RPMI8226 (cell line): ENCODE measurements at regions not wholly inside any gene's neighbourhood (a gene's known extent, or its start where the extent isn't known, plus 50 kb on each side); places are given as distances from the start of the nearest gene placed in this dataset.
"Not testable (repeated sequence)": the region's sequence is repeated elsewhere in the genome, so short reads cannot be mapped to it uniquely, and the experiment has no call there.

ENCODE experiments used
- DNase-seq: peaks from one replicate; pipeline ENCODE4 v3.0.0-alpha.2; 2015

DNA sequence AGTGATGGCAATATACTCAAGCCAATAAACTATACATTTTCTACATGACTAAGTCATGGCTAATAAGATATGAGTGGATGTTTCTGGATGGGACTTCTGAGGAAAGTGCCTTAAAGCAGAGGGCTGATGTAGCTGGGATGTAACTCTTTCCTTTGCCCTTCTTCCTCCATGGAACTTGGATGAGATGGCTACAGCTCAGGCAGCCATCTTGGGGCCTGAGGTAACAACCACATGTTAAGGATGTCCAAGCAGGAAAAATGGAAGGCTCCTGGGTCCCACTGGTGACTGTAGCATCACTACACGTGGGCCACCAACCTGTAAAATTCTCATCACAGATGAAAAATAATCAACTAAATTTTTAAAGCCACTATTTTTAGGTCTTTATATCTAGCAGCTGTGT lies 54.4 kb upstream of the GRIP1 start:
- no peak for DNase-seq

DNA sequence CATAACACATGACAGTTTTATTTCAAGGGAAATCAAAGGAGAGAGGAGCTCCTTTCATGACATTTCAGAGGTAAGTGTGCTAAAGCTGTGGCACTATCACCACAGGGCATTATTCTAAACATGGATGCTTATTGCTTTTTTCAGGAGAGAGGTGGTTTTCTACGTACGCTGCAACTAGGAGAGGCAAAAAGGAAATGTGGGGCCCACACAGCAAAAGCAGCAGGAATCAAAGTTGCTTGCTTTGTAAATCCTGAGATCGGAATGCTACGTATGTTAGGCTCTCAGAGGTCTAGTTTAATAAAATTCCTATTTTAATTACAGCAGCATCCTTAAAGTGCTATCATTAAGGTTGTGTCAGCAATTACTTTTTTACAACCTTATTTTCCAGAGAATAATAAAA lies 55.0 kb upstream of the GRIP1 start:
- no peak for DNase-seq

DNA sequence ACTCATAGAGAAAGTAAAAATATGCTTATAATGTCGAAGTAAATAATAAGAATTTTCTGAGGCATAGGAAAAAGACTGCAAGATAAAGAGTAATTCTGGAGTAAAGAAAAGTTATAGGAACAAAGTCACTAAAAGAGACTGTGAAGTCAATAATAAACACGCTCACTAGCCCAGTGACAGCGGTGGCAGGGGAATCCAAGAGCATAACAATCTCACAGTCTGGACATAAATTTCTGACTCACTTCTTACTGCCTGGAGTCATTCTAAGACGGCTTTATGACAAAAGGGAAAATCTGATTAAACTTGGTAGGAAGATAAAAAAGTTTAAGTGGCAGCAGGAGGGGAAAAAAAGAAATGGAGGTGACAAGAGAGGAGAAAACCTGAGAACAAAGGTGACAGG lies 56.4 kb upstream of the GRIP1 start:
- no peak for DNase-seq

DNA sequence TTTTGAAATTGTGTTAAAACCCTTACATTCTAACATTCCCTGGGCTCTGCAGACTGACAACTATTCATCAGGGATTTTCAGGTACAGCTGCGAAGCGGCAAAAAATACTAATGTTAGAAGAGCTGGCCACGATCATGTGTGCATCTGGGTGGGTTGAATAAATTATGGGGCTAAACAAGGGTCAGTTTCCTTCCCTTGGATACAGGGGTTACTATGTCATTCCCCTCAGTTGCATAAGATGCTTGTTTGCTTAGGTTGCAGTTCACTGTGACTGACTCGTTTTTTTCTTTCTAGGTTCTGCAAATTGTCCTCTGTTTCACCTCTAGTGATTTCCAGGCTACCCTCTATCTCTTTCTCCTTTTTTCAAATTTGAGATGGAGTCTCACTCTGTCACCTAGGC lies 58.1 kb upstream of the GRIP1 start:
- no peak for DNase-seq

DNA sequence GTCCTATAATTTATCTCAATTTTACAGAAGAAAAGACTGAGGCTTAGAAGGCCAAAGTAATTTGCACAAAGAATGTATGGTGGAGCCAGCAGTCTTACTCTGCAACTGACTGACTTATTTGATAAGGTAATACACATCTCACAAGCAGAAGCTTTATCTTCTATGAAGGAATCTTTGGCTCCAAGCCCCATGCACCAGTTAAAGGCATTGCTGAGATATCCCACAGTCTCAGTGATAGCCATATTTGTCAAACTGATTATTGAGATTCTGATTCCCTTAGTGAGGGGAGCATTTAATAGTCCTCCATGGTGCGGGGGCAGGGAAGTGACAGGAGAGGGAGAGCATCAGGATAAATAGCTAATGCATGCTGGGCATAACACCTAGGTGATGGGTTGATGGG lies 60.4 kb upstream of the GRIP1 start:
- DNase-seq: no peak

DNA sequence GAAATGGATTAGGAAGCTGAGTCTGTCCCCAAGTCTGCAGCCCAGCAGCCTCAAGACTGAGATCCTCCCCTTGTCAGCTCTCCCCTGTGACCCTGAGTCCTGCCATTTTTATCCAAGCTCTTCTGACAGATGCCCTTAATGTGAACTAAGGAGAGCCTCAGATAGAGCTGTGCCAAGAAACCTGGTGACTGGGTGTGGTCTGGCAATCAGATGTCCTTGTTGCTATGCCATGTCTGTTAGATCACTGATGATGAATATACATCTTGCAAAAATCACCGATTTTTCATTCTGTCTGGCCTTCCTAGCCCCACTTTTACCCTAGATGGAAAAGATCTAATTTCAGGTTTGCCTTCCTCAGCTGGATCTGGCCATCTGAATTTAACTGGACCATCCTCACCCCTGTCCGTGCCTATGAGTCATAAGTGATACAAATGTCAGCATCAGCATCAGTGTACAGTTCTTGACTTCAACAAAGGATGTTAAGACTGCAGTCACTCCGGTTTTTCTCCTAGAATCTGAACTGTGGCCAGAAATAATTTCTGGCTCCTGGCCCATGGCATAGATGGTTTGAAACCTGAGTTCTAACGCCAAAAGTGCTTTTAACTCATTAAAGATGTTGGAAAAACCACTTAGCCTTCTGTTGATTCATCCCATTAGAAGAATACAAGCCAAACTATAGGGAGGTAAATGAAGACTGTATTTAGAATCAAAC lies 61.2 kb upstream of the GRIP1 start:
- DNase-seq: peak; percentile 45

DNA sequence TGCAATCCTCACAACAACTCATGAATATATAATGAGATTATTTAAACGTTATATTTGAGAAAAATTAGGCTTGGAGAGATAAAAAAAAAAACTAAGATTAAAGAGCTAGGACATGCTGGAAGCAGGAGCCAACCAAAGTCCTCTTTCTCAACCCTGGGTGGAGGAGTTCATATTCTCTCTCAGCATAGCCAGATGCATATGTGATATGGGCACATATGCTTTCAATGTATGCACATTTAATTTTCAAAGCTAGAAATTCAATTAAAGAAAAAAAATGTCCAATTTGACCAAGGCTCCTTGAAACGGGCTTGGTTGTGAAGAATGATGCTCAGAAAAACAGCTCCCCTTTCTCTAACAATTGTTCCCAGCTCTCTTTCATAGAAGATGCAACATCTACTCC lies 61.9 kb upstream of the GRIP1 start:
- DNase-seq: no peak

DNA sequence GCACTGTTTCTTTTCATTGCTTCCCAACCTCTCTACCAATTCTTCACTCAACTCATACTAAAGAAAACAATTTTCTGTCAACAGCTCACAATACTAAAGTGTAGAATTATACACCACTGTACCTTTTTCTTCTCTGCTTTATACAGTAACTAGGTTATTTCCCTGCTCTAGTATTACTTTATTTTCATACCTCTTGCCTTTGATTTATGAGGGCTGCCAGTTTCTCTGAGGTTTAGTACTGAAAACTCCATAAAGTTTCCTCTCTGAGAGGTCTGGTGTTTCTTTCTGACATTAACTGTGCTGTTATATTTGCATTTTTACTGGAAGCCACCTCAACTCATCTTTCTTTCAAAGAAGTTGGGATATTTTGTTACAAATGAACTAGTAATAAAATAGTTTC lies 63.0 kb upstream of the GRIP1 start:
- DNase-seq: no peak

DNA sequence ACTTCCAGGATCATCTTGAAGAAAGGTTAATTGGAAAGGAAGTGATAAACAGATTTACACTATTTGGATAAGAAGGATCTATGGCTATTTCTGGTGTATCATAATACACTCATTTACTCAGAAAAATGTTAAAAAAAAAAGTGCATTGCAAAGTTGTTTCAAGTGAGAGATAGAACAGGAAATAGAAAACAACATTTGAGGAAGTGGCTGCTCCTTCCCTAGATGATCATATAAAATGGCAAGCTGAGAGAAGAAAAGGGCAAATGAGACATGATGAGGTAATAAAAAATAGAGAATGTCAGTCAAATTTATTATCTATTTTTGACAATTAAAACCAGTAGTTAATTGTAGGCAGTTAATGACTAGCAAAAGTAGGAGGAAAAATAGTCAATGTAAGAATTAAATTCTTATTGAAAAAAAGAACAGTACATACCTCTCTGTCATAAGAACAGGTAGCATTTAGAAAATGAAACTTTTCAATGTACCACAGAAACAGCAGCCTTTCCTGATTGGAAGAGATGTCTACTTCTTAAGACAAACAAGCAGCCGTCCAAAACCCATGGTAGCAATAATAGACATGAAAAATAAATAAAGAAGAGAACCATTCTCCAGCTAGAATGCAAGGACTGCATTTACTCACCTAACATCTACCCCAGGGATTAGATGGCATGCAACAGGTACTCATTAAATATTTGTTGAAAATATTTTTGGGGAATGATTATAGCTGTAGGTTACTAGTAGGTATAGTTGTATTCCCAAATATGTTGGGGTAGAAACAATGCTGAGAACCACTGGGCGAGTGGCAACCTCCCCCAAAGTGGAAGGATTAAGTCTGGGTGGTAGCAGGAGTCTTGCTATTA lies 63.9 kb upstream of the GRIP1 start:
- DNase-seq: peak; percentile 4

DNA sequence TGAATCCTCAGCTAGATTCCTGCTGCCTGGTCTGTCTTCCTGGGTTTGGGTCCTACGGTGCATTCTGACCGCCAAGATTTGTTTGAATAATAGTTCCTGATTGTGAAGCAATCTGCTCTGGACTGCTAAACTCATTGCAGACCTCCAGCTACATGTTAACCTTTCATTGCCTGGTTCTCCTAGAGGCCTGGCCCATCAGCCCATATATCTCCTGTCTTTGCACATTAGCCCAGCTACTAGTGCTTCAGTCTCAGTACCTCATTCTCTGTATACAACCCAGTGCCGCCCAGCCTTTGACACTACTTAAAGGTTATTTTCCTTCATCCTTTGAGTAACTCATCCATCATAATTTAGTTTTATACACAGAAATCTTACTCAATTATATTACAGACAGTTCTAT lies 65.6 kb upstream of the GRIP1 start:
- DNase-seq: no peak

DNA sequence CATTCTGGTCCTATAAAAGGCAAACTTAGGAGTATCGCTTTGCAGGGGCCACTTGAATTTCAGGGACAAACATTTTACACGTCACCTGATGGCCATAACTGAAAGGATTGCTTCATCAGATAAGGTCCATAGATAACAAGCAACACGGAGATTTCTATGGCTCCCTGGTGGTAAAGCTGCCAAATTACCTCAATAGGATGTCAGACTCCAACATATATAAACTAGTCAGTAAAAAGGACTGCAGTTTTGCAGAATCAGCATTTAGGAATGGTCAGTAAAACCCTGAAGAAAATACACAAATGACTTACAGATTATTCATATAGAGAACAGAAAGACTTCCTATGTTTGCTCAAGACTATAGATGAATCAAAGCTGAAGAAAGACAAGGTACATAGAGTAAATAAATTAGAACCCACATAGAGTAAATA lies 66.1 kb upstream of the GRIP1 start:
- DNase-seq: no peak

DNA sequence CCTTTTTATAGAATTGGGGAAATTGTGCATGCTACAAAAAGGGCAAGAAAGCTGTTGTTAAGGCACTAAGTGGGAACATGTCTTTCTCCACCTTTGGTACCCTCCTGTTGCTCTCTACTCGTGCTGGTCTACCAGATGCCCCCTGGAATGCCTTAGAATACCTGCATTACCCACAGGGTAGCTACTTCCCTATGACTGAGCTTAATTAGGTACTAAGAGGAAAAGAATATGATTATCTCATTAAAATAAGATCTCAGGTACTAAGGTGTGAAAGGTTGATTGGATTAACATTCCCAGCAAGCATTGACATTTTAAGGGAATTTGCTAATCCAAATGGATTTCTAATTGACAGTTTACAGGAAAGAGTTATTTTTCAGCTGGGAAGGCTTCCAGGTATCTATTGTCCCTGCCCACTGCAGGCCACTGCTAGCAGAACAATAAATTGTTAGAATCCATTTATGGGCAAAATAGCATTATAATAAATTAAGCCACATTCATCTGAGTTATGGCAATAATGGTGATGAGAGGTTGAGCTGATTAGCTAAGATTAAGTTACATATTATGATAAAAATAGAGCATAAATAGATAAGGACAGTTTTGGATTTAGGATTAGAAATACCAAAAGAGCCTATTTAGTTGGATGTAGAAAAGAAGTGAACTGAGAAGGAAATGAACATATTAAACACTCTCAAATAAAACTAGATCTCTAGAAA lies 67.8 kb upstream of the GRIP1 start:
- no peak for DNase-seq

DNA sequence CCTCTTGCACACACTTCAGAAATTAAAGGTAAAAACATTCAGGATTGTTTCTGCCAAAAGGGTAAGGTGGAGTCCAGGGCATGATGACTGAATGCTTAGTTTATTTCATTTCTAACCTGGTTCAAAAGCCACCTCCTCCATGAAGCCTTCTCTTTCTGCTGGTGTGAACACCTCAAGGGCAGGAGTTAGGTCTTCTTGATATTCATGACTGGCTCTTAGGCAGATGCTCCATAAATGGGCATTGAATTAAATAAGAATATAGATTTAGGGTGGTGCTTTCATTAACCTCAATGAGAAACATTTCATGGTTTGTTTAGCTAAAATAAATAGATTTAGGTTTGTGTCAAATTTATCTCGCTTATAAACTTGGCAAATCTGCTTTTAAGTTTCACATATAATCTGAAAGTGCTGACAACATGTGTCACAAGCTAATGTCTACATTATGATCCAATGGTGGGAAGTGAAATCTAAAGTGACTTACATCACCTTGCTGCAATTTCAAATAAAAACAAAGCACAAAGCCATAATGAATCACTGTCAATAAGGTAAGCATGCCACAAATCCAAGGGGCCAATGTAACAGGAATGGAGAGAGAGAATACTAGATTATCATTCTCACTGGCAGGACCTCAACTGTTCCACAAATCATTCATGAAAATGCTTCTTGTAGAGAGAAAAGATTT lies 72.7 kb upstream of the GRIP1 start:
- no peak for DNase-seq

DNA sequence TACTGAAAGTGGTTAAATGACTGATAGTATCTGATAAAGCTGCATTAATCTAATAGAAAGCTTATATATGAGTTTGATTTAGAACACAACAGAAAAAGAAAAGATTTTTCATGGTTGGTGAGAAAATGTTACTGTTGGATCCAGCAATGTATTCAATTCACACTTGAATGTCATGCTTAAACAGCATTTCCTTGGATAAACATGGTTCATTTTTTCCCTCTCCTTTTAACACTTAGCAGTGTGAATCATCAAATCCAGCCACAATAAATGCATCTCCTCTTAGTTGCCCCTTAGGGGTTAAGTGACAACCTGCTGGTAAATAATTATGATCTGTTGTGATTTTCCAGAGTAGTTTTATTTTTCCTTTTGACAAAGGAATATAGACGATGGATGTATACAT lies 74.9 kb upstream of the GRIP1 start:
- DNase-seq: no peak

DNA sequence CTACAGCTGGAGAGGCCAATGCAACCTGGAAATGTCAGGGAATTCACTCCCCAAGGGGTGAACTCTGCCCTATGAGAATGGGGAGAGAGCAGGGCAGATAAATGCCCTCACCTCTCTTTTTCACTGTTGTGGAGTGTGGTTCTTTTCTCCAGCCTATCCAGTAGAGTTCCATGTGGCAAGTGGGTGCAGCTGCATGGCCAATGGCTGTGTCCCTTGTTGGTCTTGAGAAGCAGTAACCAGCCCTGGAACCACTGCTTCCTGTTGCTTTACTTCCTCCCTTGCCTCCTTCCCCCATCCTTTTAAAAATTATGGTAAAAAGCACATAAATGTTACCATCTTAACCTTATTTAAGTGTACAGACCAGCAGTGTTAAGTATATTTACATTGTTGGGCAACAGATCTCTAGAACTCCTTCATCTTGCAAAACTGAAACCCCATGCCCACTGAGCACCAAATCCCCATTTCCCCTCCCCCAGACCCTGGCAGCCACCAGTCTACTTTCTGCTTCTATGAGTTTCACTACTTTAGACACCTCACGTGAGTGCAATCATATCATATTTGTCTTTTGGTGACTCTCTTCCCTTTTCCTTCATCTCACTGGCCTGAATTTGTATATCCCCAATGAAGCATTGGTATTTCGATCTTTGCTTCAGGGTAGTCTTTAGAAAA lies 77.0 kb upstream of the GRIP1 start:
- no peak for DNase-seq

DNA sequence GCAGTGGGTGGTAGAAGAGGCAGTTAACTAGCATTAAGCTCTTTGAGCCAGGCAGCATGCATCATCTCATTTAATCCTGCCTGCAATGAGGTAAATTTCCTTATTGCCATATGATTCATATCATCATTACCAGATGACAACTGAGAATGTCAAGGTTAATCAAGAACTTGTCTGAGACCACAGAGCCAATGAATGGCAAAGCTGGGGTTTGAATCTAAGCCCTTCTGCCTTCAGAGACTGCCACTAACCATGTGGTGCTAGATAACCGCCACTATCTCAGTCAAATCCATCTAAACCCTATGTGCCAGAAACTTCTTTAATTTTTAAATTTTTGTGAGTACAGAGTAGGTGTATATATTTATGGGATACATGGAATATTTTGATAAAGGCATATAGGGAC lies 77.8 kb upstream of the GRIP1 start:
- DNase-seq: no peak

DNA sequence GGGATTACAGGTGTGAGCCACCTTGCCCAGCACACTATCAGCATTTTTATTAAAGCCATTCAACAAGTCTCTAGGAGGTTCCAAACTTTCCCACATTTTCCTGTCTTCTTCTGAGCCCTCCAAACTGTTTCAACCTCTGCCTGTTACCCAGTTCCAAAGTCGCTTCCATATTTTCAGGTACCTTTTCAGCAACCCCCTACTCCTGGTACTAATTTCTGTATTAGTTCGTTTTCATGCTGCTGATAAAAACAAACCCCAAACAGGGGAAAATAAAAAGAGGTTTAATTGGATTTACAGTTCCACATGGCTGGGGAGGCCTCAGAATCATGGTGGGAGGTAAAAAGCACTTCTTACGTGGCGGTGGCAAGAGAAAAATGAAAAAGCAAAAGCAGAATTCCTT lies 81.2 kb upstream of the GRIP1 start:
- not testable (repeated sequence) for DNase-seq

DNA sequence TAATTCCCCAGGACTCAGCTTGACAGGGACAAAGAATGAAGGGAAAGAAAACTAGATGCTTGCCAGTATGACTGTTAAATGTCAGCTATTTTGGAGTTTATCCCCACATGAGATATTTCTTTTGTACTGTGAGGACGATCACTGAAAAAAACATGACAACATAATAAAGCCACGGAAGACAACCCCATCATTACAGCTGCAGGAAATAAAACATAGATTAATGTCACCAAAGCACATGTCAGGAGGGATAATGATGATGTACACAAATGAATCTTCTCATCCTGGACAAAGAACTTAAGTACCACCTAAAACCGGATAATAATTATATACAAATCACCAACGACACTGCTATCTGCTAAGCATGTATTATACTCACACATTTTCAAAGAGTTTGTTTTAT lies 84.6 kb upstream of the GRIP1 start:
- no peak for DNase-seq

DNA sequence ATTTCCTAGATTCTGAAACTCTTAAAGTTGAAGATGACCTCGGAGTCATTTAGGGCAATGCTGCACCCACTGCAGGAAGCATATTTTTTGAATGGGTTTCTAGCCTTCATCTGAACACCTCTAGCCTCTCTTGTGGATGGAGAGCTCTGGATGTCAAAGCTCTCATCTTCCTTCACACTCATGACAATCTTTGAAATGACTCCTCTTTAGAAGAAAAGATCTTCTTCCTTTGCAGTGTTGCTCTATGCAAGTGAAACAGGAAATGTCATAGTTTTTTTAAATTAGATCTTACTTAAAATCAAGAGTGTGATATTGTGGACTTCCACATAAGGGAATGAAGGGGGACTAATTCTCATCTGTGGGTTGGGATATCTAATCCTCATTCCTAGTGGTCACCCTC lies 86.3 kb upstream of the GRIP1 start:
- no peak for DNase-seq

DNA sequence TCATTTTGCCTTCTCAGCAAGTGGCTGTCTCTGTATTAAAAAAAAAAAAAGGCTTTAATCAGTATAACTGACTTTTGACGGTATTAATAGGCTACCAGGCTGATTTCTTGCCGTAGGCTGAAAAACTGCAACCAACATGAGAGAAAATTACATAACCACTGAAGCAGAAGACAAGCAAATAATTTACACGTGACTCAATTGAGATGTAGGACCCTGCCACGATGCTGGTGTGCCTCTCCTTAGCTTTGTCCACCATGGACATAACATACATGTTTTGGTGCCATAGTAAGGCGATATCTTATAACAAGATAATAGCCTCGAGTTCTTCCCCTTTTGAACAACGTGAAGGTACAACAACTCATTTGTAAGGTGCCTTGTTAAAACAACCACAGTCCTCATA lies 88.7 kb upstream of the GRIP1 start:
- no peak for DNase-seq

DNA sequence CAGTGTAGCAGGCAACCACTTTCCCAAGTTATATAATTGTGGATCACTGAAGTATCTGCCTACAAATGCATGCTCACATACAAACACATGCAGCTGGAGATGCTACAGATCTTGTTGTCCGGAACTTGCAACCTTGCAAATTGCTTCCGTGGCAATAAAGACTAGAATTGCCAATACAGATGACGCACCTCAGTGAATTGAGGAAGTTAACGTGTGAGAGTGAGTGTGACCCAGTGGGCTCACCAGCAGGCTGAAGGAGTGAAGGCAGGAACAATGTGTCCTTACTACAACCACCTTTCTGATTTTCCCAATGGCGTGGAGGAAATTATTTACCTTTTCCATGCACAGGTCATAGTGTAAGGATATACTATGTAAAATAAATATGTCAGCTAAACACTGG lies 89.4 kb upstream of the GRIP1 start:
- peak; percentile 15 for DNase-seq

DNA sequence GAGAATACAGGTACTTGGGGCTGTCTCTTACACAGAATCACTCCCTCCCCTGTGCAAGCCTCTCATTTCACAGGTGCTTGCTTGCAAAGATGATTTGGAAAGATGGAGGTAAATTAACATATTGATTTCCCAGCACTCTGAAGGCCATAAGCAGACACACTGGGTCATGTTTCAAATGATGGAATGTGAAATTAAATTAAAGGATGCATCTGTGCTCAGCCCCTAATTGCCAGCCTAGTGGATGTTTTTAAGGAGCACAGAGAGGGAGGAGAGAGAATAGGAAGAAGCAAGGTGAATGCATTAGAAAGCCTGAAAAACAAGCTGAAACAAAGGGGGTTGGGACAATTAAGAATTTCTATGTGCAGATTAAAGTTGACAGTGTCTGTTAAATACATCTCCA lies 96.1 kb upstream of the GRIP1 start:
- DNase-seq: no peak

DNA sequence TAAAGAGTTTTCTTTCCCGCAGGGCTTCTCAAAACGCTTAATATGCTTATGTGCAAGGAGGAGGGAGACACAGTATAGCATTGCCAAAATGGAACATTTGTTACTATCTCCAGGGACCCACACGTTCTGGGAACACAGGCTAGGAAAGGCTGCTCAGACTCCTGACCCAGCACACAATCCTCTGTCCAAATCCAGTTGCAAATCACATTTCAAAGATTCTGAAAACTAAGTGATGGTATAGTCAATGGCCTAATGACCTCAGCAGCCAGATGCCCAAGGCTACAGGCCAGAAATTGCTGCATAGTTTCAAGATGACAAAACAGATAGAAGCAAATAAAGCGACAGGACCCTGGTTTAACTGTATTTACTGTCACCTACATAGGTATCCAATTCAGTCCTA lies 97.0 kb upstream of the GRIP1 start:
- no peak for DNase-seq
